GM19468 (cell line): ENCODE measurements at regions not wholly inside any gene's neighbourhood (a gene's known extent, or its start where the extent isn't known, plus 50 kb on each side); places are given as distances from the start of the nearest gene placed in this dataset.

Experiments used
- ATAC-seq: cut with Tn5 transposase; IDR thresholded peaks from one replicate; pipeline ENCODE4 v1.9.1; 2021; ENCODE audit warnings: mild to moderate bottlenecking, moderate library complexity, moderate number of reproducible peaks; ENCODE audit not compliant: unreplicated experiment; ENCODE audit errors: extremely low read depth

GRCh38 chr15:35834866-35835265 is 288.9 kb upstream of the DPH6 start:
- no peak for ATAC-seq

GRCh38 chr15:35838424-35839111 is 292.6 kb upstream of the DPH6 start:
- no peak for ATAC-seq

GRCh38 chr15:35842631-35843030 is 296.7 kb upstream of the DPH6 start:
- no peak for ATAC-seq

- no peak for ATAC-seq
Observed at GRCh38 chr15:35843498-35843897, 297.5 kb upstream of the DPH6 start.

- no peak for ATAC-seq
Observed at GRCh38 chr15:35850284-35850683, 304.3 kb upstream of the DPH6 start.

- ATAC-seq, result no peak
Observed at GRCh38 chr15:35851491-35851890, 305.5 kb upstream of the DPH6 start.

- no peak for ATAC-seq
Observed at GRCh38 chr15:35852818-35853624, 307.1 kb upstream of the DPH6 start.

- no peak for ATAC-seq
Observed at GRCh38 chr15:35854316-35854715, 308.4 kb upstream of the DPH6 start.

GRCh38 chr15:35857567-35858226 is 311.7 kb upstream of the DPH6 start:
- no peak for ATAC-seq

- ATAC-seq, result no peak
Observed at GRCh38 chr15:35858707-35859106, 312.7 kb upstream of the DPH6 start.

GRCh38 chr15:35863655-35864054 is 317.7 kb upstream of the DPH6 start:
- ATAC-seq, result no peak

- ATAC-seq, result no peak
Observed at GRCh38 chr15:35867356-35867755, 321.4 kb upstream of the DPH6 start.

- ATAC-seq, result no peak
Observed at GRCh38 chr15:35871282-35871681, 325.3 kb upstream of the DPH6 start.

GRCh38 chr15:35871812-35872211 is 325.8 kb upstream of the DPH6 start:
- ATAC-seq, result no peak

- ATAC-seq, result no peak
Observed at GRCh38 chr15:35872577-35872976, 326.6 kb upstream of the DPH6 start.

GRCh38 chr15:35874260-35874905 is 328.4 kb upstream of the DPH6 start:
- no peak for ATAC-seq

- ATAC-seq, result no peak
Observed at GRCh38 chr15:35876762-35877161, 330.8 kb upstream of the DPH6 start.

GRCh38 chr15:35880896-35881295 is 334.9 kb upstream of the DPH6 start:
- no peak for ATAC-seq

GRCh38 chr15:35885870-35886269 is 339.9 kb upstream of the DPH6 start:
- ATAC-seq, result no peak

GRCh38 chr15:35886765-35887164 is 340.8 kb upstream of the DPH6 start:
- ATAC-seq, result no peak

- no peak for ATAC-seq
Observed at GRCh38 chr15:35888815-35889214, 342.9 kb upstream of the DPH6 start.
